SU-DHL-6 (cell line): ENCODE measurements at regions not wholly inside any gene's neighbourhood (a gene's known extent, or its start where the extent isn't known, plus 50 kb on each side); places are given as distances from the start of the nearest gene placed in this dataset.

ENCODE experiments used
- H2AFZ ChIP-seq: fragments of 200-600 bp; sonication (generic); 2 replicates; pipeline ENCODE4 v1.6.1; 2014; ENCODE audit warnings: low read depth, mild to moderate bottlenecking, moderate library complexity, mixed read lengths, antibody characterized with exemption, low read length; ENCODE audit not compliant: severe bottlenecking
- H3F3A ChIP-seq: fragments of 200-600 bp; shearing (Covaris generic); 2 replicates; pipeline ENCODE4 v1.6.0; 2016; ENCODE audit warnings: antibody characterized with exemption, mild to moderate bottlenecking; ENCODE audit not compliant: insufficient read depth
- H3K27ac ChIP-seq: fragments of 200-600 bp; sonication (generic); 2 replicates; pipeline ENCODE4 v1.5.1; 2016; ENCODE audit warnings: low read depth, mild to moderate bottlenecking, low read length, moderate library complexity, mixed read lengths
- H3K27me3 ChIP-seq: fragments of 200-600 bp; sonication (generic), shearing (Covaris generic); 2 replicates; pipeline ENCODE4 v1.6.0; 2014; ENCODE audit warnings: mild to moderate bottlenecking, low read length
- H3K36me3 ChIP-seq: fragments of 200-600 bp; sonication (generic); 2 replicates; pipeline ENCODE4 v1.6.1; 2014; ENCODE audit warnings: mild to moderate bottlenecking, low read length, mixed read lengths
- H3K4me2 ChIP-seq: fragments of 300-600, 200-600 bp; shearing (Covaris generic), sonication (generic); 2 replicates; pipeline ENCODE4 v1.6.0; 2014; ENCODE audit warnings: low read length, low read depth, mild to moderate bottlenecking; ENCODE audit not compliant: poor library complexity, severe bottlenecking
- H3K4me3 ChIP-seq: fragments of 200-600 bp; sonication (generic); 2 replicates; pipeline ENCODE4 v1.5.1; 2014; ENCODE audit warnings: antibody characterized with exemption, low read length, mild to moderate bottlenecking, mixed read lengths; ENCODE audit not compliant: insufficient read depth, poor library complexity, severe bottlenecking
- H3K79me2 ChIP-seq: fragments of 200-600 bp; sonication (generic); 2 replicates; pipeline ENCODE4 v1.6.1; 2014; ENCODE audit warnings: mild to moderate bottlenecking, low read length, moderate library complexity; ENCODE audit not compliant: insufficient read depth
- H3K9ac ChIP-seq: fragments of 200-600 bp; sonication (generic); 2 replicates; pipeline ENCODE4 v1.7.0; 2014; ENCODE audit warnings: mild to moderate bottlenecking, low read length
- H3K9me2 ChIP-seq: fragments of 200-600 bp; sonication (generic); replicated peaks from 2 replicates; pipeline ENCODE4 v1.6.1; 2014; ENCODE audit warnings: low read length; ENCODE audit not compliant: insufficient read depth
- H3K9me3 ChIP-seq: fragments of 200-600 bp; sonication (generic); 2 replicates; pipeline ENCODE4 v1.6.1; 2014; ENCODE audit warnings: low read length, mixed read lengths; ENCODE audit not compliant: insufficient read depth
- H4K20me1 ChIP-seq: fragments of 200-600 bp; sonication (generic); 2 replicates; pipeline ENCODE4 v1.6.1; 2014; ENCODE audit warnings: low read depth, mild to moderate bottlenecking, antibody characterized with exemption, low read length, moderate library complexity, mixed read lengths
- EZH2phosphoT487 ChIP-seq: fragments of 200-600 bp; sonication (generic), shearing (Covaris generic); conservative IDR thresholded peaks from 2 replicates; pipeline ENCODE4 v1.6.1; 2018; ENCODE audit warnings: mild to moderate bottlenecking, antibody characterized with exemption, low read length, moderate library complexity, mixed read lengths
- TF ChIP-seq, protein P1 (sequence below): fragments of 200-600 bp; sonication (generic); IDR thresholded peaks from one replicate; pipeline ENCODE4 v1.5.1; 2017; ENCODE audit warnings: antibody characterized with exemption, mild to moderate bottlenecking, low read length, moderate library complexity; ENCODE audit not compliant: insufficient read depth, poor library complexity, severe bottlenecking

DNA sequence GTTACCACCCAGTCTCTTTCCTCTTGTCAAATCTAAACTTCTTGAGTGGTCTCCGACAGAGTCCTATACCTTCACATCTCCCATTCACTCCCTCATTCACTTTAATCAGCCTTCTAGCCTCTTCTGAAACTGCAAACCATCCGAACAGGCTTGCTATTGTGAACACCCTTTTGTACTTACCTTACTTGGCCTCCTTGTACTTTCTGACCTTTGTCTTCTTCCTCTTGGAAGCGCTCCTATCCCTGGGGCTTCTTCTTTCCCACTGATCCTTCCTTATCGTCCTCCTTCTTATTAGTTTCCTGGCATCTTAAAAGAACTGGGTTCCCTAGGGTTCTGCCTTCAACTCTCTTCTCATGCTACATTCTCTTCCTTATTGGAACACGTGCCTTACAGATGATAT, 76.9 kb upstream of the HIF1A start:
- H3K9ac ChIP-seq, result no peak overlapping the region
- TF ChIP-seq, protein P1, sequence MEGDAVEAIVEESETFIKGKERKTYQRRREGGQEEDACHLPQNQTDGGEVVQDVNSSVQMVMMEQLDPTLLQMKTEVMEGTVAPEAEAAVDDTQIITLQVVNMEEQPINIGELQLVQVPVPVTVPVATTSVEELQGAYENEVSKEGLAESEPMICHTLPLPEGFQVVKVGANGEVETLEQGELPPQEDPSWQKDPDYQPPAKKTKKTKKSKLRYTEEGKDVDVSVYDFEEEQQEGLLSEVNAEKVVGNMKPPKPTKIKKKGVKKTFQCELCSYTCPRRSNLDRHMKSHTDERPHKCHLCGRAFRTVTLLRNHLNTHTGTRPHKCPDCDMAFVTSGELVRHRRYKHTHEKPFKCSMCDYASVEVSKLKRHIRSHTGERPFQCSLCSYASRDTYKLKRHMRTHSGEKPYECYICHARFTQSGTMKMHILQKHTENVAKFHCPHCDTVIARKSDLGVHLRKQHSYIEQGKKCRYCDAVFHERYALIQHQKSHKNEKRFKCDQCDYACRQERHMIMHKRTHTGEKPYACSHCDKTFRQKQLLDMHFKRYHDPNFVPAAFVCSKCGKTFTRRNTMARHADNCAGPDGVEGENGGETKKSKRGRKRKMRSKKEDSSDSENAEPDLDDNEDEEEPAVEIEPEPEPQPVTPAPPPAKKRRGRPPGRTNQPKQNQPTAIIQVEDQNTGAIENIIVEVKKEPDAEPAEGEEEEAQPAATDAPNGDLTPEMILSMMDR, result no peak
- TF ChIP-seq EZH2phosphoT487, result no peak
- no peak overlapping the region for H2AFZ ChIP-seq
- no peaks in the 10 kb centered on the region for H3F3A ChIP-seq
- H3K79me2 ChIP-seq, result no peaks in the 10 kb centered on the region
- H3K36me3 ChIP-seq, result no peaks in the 10 kb centered on the region
- H4K20me1 ChIP-seq, result no peaks in the 10 kb centered on the region
- H3K4me2 ChIP-seq, result no peak overlapping the region
- no peak overlapping the region for H3K4me3 ChIP-seq
- no peaks in the 10 kb centered on the region for H3K9me2 ChIP-seq
- no peak overlapping the region for H3K27ac ChIP-seq
- H3K27me3 ChIP-seq, result no peaks in the 10 kb centered on the region
- no peaks in the 10 kb centered on the region for H3K9me3 ChIP-seq

DNA sequence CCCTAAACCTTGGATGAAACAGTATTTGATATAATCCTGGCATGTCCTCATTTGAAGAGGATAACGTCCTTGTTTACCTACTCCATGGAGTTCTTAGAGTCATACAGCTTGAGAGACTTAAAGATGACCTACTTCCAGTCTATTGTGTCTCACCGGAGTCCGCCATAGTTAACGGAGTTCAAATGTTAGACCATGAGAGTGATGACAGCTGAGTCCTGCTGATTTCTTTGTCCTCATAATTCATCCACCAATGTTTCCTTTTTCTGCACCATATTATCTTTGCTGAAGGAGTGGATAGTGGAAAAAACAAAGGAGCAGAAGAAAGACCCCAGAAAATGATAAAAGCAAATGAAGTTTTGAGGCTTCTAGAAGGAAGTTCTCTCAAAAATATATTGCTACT, 75.8 kb upstream of the HIF1A start:
- Histone ChIP-seq H4K20me1 (no peaks in the 10 kb centered on the region), H3K27me3 (no peaks in the 10 kb centered on the region), H3K4me2 (no peak overlapping the region), H2AFZ (no peak overlapping the region), H3K79me2 (no peaks in the 10 kb centered on the region), H3K9me2 (no peaks in the 10 kb centered on the region), H3K9ac (no peak overlapping the region), H3K4me3 (no peak overlapping the region), H3K36me3 (no peaks in the 10 kb centered on the region), H3F3A (no peaks in the 10 kb centered on the region), H3K9me3 (no peaks in the 10 kb centered on the region), H3K27ac (no peak overlapping the region)
- no peak for TF ChIP-seq EZH2phosphoT487
- TF ChIP-seq, protein P1, result no peak

DNA sequence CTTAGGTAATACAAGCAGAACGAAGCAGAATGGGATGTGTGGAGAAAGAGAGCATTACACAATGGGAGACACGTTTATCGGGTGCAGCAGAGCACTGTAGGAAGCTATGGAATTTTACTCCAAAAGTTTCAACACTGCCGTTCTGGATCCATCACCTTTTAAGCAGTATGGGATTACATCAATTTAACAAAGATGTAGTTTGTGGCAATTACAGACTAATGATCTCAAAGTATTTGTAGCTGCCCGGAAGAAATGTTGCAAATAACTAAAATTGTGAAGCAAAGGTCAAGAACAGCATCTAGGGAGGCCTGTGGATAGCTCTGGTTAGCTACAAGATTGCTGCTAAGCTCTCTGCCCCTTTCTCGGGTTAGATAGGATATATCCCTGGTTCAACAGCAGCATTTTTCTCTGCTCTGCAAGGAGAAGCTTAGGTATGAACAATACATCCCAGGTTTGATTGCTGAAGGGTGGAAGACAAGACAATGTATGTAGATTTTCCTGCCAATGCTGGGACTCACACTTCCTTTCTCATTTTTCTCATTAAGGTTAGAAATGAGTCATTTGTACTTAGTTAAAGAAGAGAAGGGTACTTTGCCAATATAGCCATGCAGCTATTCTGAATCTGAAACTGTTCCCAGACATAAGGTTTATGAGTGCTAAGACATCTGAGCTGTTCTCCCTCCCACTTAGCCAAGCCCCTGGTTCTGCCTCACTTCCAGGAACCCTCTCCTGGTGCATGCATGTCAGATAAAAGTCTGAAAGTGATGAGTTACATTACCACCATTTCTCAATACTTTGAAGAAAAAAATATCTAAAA, 75.0 kb upstream of the HIF1A start:
- H3K27me3 ChIP-seq, result no peaks in the 10 kb centered on the region
- H3K9me2 ChIP-seq, result no peaks in the 10 kb centered on the region
- no peaks in the 10 kb centered on the region for H3K36me3 ChIP-seq
- H3K4me2 ChIP-seq, result no peak overlapping the region
- no peaks in the 10 kb centered on the region for H3F3A ChIP-seq
- H3K9me3 ChIP-seq, result no peaks in the 10 kb centered on the region
- no peak overlapping the region for H3K9ac ChIP-seq
- TF ChIP-seq, protein P1, result no peak
- TF ChIP-seq EZH2phosphoT487, result no peak
- H3K27ac ChIP-seq, result no peak overlapping the region
- no peak overlapping the region for H2AFZ ChIP-seq
- H4K20me1 ChIP-seq, result no peaks in the 10 kb centered on the region
- no peaks in the 10 kb centered on the region for H3K79me2 ChIP-seq
- no peak overlapping the region for H3K4me3 ChIP-seq
